Sigmoid colon (tissue), 4 donors: ENCODE measurements at regions not wholly inside any gene's neighbourhood (a gene's known extent, or its start where the extent isn't known, plus 50 kb on each side); places are given as distances from the start of the nearest gene placed in this dataset.

Experiments used
- CTCF ChIP-seq, 4 experiments: fragments of 450-650 bp in 3 of 4; fragments of 200-600 bp in 1 of 4; IDR thresholded peaks; one replicate each; pipeline ENCODE4 v1.5.1; 2016 to 2019; ENCODE audit warnings: antibody characterized with exemption in 4 of 4, mild to moderate bottlenecking in 3 of 4, moderate library complexity in 2 of 4
- POLR2A ChIP-seq, 2 donors: fragments of 450-650 bp; IDR thresholded peaks; one replicate each; pipeline ENCODE4 v1.6.1; 2016; ENCODE audit warnings: antibody characterized with exemption in 2 of 2, mild to moderate bottlenecking in 2 of 2, moderate library complexity in 2 of 2
- POLR2AphosphoS5 ChIP-seq, 4 donors: sonication (generic); formaldehyde crosslinking; IDR thresholded peaks; one replicate each; pipeline ENCODE4 v1.6.1; 2017; ENCODE audit warnings: antibody characterized with exemption in 4 of 4

- TF ChIP-seq CTCF (IDR thresholded peaks at IDR 0.05) (no peak), POLR2AphosphoS5 (IDR thresholded peaks at IDR 0.05) (no peak), POLR2A (IDR thresholded peaks at IDR 0.05) (no peak)
Measured at GRCh38 chr5:3886524-3887451, 291.2 kb downstream of the IRX1 start.
